ENCODE measurements at regions not wholly inside any gene's neighbourhood (a gene's known extent, or its start where the extent isn't known, plus 50 kb on each side); places are given as distances from the start of the nearest gene placed in this dataset.

DNA sequence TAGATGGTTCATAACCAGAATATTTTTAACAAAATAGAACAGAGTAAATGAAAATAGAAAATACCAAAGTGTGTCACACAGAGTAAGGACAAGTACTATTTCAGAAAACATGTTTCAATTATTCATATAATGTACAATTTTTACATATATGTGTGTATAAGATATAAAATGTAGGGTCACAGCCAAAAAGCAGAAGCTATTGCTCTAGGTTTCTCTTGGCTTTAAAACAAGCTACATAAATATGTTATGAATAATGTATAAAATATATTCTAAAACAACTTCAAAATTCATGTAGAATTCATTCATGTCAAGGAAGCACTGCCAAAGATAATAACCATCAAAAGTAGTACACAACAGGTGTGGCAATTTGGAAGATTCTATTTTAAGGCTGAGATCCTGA, 218.2 kb downstream of the TTC32 start:
- Histone ChIP-seq H3T11ph (ENCODE audit: low read length) (no peak overlapping the region), H4K20me1 (ENCODE audit: control insufficient read depth, insufficient read depth, insufficient read length) (no peaks in the 10 kb centered on the region), H3K18ac (ENCODE audit: insufficient read length, low read depth, low read length) (no peak overlapping the region), H2AK5ac (ENCODE audit: insufficient read length, low read length) (no peak overlapping the region), H3K9ac (ENCODE audit: extremely low read depth, insufficient read length, low read length) (no peak overlapping the region), H3K9me3 (ENCODE audit: control insufficient read depth, low read depth, low read length) (no peaks in the 10 kb centered on the region), H4K5ac (ENCODE audit: insufficient read length, low read depth, low read length) (no peak overlapping the region), H2BK20ac (ENCODE audit: low read depth, low read length, poor library complexity, severe bottlenecking) (no peak overlapping the region), H3K79me2 (ENCODE audit: insufficient read depth, low read length) (no peaks in the 10 kb centered on the region), H3K23me2 (ENCODE audit: insufficient read length, low read depth, low read length, poor library complexity, severe bottlenecking) (no peaks in the 10 kb centered on the region), H3K56ac (ENCODE audit: insufficient read length, low read depth, low read length) (no peak overlapping the region), H2BK15ac (ENCODE audit: low read depth, low read length) (no peak overlapping the region), H3K27me3 (ENCODE audit: insufficient read depth, low read length) (no peaks in the 10 kb centered on the region), H3K14ac (ENCODE audit: insufficient read depth, low read length) (no peak overlapping the region), H3K4me1 (ENCODE audit: insufficient read depth, low read length) (no peaks in the 10 kb centered on the region; the same call in 1 of the 2 replicates), H3K27ac (ENCODE audit: insufficient read length, low read depth, low read length) (no peak overlapping the region), H2BK120ac (ENCODE audit: low read depth, low read length, poor library complexity, severe bottlenecking) (no peak overlapping the region), H3K4me2 (ENCODE audit: insufficient read depth, insufficient read length, low read length) (no peak overlapping the region), H2BK5ac (ENCODE audit: insufficient read length, low read length) (no peak overlapping the region), H3K79me1 (ENCODE audit: insufficient read depth, low read depth, low read length, poor library complexity, severe bottlenecking) (no peaks in the 10 kb centered on the region), H4K8ac (replicated peaks; ENCODE audit: insufficient read length, low read depth, low read length) (no peak overlapping the region), H2BK12ac (ENCODE audit: insufficient read length, low read depth, low read length) (no peak overlapping the region), H3K23ac (ENCODE audit: insufficient read length, low read depth, low read length) (no peak overlapping the region), H2AFZ (ENCODE audit: low read length) (no peak overlapping the region), H4K91ac (ENCODE audit: insufficient read length, low read depth, low read length) (no peak overlapping the region), H3K4ac (ENCODE audit: low read depth, low read length) (no peak overlapping the region)
- H3K9me3 Mint-ChIP-seq = no peaks in the 10 kb centered on the region
- no peak overlapping the region for H3K27ac Mint-ChIP-seq
- peaks cover 2% of the 10 kb centered on the region; the same call in 1 of the 2 replicates for H3K27me3 Mint-ChIP-seq (ENCODE audit: low read depth)
- H3K4me1 Mint-ChIP-seq = no peaks in the 10 kb centered on the region
- no peak for DNase-seq
- H3K4me3 Mint-ChIP-seq = no peak overlapping the region
- TF ChIP-seq, protein P1, sequence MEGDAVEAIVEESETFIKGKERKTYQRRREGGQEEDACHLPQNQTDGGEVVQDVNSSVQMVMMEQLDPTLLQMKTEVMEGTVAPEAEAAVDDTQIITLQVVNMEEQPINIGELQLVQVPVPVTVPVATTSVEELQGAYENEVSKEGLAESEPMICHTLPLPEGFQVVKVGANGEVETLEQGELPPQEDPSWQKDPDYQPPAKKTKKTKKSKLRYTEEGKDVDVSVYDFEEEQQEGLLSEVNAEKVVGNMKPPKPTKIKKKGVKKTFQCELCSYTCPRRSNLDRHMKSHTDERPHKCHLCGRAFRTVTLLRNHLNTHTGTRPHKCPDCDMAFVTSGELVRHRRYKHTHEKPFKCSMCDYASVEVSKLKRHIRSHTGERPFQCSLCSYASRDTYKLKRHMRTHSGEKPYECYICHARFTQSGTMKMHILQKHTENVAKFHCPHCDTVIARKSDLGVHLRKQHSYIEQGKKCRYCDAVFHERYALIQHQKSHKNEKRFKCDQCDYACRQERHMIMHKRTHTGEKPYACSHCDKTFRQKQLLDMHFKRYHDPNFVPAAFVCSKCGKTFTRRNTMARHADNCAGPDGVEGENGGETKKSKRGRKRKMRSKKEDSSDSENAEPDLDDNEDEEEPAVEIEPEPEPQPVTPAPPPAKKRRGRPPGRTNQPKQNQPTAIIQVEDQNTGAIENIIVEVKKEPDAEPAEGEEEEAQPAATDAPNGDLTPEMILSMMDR (conservative IDR thresholded peaks at IDR 0.05) = no peak
- no peaks in the 10 kb centered on the region for H3K36me3 Mint-ChIP-seq (ENCODE audit: insufficient read depth in 1 of 3, low read depth in 3 of 3)

Data from H9 (cell line).